ENCODE measurements at regions not wholly inside any gene's neighbourhood (a gene's known extent, or its start where the extent isn't known, plus 50 kb on each side); places are given as distances from the start of the nearest gene placed in this dataset.

GRCh38 chr9:118326326-118326725 lies 622.1 kb downstream of the TLR4 start:
- Histone ChIP-seq H3K36me3 (ENCODE audit: control insufficient read depth, insufficient read depth, low read length) (no peaks in the 10 kb centered on the region), H3K9me3 (ENCODE audit: control insufficient read depth, low read length) (no peaks in the 10 kb centered on the region), H3K27me3 (ENCODE audit: control insufficient read depth, insufficient read depth, low read length) (no peaks in the 10 kb centered on the region), H3K4me3 (ENCODE audit: low read length) (no peak overlapping the region), H3K4me1 (ENCODE audit: control insufficient read depth, insufficient read depth, low read length) (no peaks in the 10 kb centered on the region), H3K9ac (ENCODE audit: low read length) (no peak overlapping the region)

- no peaks in the 10 kb centered on the region for H3K36me3 ChIP-seq (ENCODE audit: control insufficient read depth, insufficient read depth, low read length)
- H3K4me1 ChIP-seq (ENCODE audit: control insufficient read depth, insufficient read depth, low read length), result no peaks in the 10 kb centered on the region
- no peak overlapping the region for H3K4me3 ChIP-seq (ENCODE audit: low read length)
- no peaks in the 10 kb centered on the region for H3K27me3 ChIP-seq (ENCODE audit: control insufficient read depth, insufficient read depth, low read length)
- no peak overlapping the region for H3K9ac ChIP-seq (ENCODE audit: low read length)
- H3K9me3 ChIP-seq (ENCODE audit: control insufficient read depth, low read length), result no peaks in the 10 kb centered on the region
Observed at GRCh38 chr9:118330191-118330986, 626.2 kb downstream of the TLR4 start.

DNA sequence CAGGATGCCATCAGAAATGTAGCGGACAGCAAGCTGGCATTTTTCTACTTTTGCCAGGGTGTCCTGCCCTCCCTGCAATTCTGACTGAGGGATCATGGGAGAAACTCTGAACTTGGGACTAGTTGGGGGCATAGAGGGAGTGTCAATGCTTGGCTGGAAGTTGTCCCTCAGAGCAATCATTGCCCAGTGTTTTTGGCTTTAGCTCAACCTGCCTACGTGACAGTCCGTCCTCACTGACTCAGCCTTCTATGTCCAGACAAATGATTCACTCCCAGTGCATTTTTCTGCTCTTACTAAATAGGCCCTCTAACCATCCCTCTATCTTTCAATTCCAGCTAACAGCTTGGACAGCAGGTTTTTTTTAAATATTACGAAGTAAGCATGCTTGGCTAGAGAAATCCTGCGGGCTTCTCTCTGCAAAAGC lies 627.4 kb downstream of the TLR4 start:
- no peaks in the 10 kb centered on the region for H3K9me3 ChIP-seq (ENCODE audit: control insufficient read depth, low read length)
- no peak overlapping the region for H3K4me3 ChIP-seq (ENCODE audit: low read length)
- H3K4me1 ChIP-seq (ENCODE audit: control insufficient read depth, insufficient read depth, low read length), result no peaks in the 10 kb centered on the region
- H3K27me3 ChIP-seq (ENCODE audit: control insufficient read depth, insufficient read depth, low read length), result no peaks in the 10 kb centered on the region
- H3K9ac ChIP-seq (ENCODE audit: low read length), result no peak overlapping the region
- H3K36me3 ChIP-seq (ENCODE audit: control insufficient read depth, insufficient read depth, low read length), result no peaks in the 10 kb centered on the region

DNA sequence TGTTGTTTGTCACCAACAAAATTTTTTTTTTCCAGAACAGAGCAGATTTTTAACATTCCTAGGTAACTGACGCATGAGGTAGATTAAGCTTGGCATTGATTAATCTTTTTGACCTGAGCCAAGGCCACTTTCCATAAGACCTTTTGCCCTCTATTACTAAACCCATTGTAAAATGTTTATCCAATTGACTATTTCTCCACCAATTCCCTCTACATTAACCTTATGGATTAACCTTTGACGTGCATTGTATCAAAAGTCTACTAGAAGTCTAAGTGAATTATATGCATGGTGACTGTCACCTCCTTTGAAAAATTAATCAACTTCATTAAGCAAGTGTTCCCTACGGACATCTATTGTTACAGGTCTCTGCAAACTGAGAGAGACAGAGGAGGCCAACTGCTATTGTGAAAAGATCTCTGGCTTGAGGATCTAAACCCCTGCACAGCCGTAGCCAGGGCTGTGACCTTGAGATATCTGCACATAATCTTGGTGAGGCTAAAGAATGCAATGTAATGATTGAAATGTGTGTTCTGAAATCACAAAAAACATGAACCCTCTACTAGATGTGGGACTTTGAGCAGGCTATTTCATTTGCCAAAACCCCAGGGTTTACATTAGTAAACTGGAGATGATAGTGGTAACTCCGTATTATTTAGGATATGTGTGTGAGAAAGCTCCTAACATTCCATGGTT lies 632.2 kb downstream of the TLR4 start:
- no peak overlapping the region for H3K9ac ChIP-seq (ENCODE audit: low read length)
- no peaks in the 10 kb centered on the region for H3K27me3 ChIP-seq (ENCODE audit: control insufficient read depth, insufficient read depth, low read length)
- no peaks in the 10 kb centered on the region for H3K4me1 ChIP-seq (ENCODE audit: control insufficient read depth, insufficient read depth, low read length)
- H3K4me3 ChIP-seq (ENCODE audit: low read length), result no peak overlapping the region
- no peaks in the 10 kb centered on the region for H3K36me3 ChIP-seq (ENCODE audit: control insufficient read depth, insufficient read depth, low read length)
- no peaks in the 10 kb centered on the region for H3K9me3 ChIP-seq (ENCODE audit: control insufficient read depth, low read length)

DNA sequence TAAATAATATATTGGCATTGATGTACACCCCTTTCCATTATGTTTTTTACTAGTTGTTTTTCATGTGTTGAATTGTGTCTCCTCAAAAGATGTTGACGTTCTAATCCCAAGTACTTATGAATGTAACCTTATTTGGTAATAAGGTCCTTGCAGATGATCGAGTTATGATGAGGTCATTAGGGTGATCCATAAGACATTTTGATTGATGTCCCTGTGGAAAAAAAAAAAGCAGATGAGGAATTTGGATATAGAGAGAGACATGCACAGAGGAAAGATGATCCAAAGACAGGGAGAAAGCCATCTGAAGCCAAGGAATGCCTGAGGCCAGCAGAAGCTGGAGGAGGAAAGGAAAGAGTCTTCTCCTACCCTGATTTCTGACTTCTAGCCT lies 632.7 kb downstream of the TLR4 start:
- Histone ChIP-seq H3K9me3 (ENCODE audit: control insufficient read depth, low read length) (no peaks in the 10 kb centered on the region), H3K36me3 (ENCODE audit: control insufficient read depth, insufficient read depth, low read length) (no peaks in the 10 kb centered on the region), H3K4me1 (ENCODE audit: control insufficient read depth, insufficient read depth, low read length) (no peaks in the 10 kb centered on the region), H3K27me3 (ENCODE audit: control insufficient read depth, insufficient read depth, low read length) (no peaks in the 10 kb centered on the region), H3K4me3 (ENCODE audit: low read length) (no peak overlapping the region), H3K9ac (ENCODE audit: low read length) (no peak overlapping the region)

GRCh38 chr9:118360036-118360435 lies 655.8 kb downstream of the TLR4 start:
- H3K27me3 ChIP-seq (ENCODE audit: control insufficient read depth, insufficient read depth, low read length), result no peaks in the 10 kb centered on the region
- H3K4me1 ChIP-seq (ENCODE audit: control insufficient read depth, insufficient read depth, low read length), result no peaks in the 10 kb centered on the region
- no peak overlapping the region for H3K9ac ChIP-seq (ENCODE audit: low read length)
- H3K9me3 ChIP-seq (ENCODE audit: control insufficient read depth, low read length), result no peaks in the 10 kb centered on the region
- H3K36me3 ChIP-seq (ENCODE audit: control insufficient read depth, insufficient read depth, low read length), result no peaks in the 10 kb centered on the region
- no peak overlapping the region for H3K4me3 ChIP-seq (ENCODE audit: low read length)

- Histone ChIP-seq H3K27me3 (ENCODE audit: control insufficient read depth, insufficient read depth, low read length) (no peaks in the 10 kb centered on the region), H3K4me3 (ENCODE audit: low read length) (no peak overlapping the region), H3K36me3 (ENCODE audit: control insufficient read depth, insufficient read depth, low read length) (no peaks in the 10 kb centered on the region), H3K4me1 (ENCODE audit: control insufficient read depth, insufficient read depth, low read length) (no peaks in the 10 kb centered on the region), H3K9me3 (ENCODE audit: control insufficient read depth, low read length) (no peaks in the 10 kb centered on the region), H3K9ac (ENCODE audit: low read length) (no peak overlapping the region)
Observed at GRCh38 chr9:118362123-118362522, 657.9 kb downstream of the TLR4 start.

- H3K4me1 ChIP-seq (ENCODE audit: control insufficient read depth, insufficient read depth, low read length), result no peaks in the 10 kb centered on the region
Observed at GRCh38 chr9:118362596-118362995, 658.4 kb downstream of the TLR4 start.

GRCh38 chr9:118364266-118365106 lies 660.3 kb downstream of the TLR4 start:
- Histone ChIP-seq H3K36me3 (ENCODE audit: control insufficient read depth, insufficient read depth, low read length) (no peaks in the 10 kb centered on the region), H3K9ac (ENCODE audit: low read length) (no peak overlapping the region), H3K9me3 (ENCODE audit: control insufficient read depth, low read length) (no peaks in the 10 kb centered on the region), H3K4me3 (ENCODE audit: low read length) (no peak overlapping the region), H3K4me1 (ENCODE audit: control insufficient read depth, insufficient read depth, low read length) (no peaks in the 10 kb centered on the region), H3K27me3 (ENCODE audit: control insufficient read depth, insufficient read depth, low read length) (no peaks in the 10 kb centered on the region)

More at GRCh38 chr9:118362596-118362995, 658.4 kb downstream of the TLR4 start:
- Histone ChIP-seq H3K27me3 (ENCODE audit: control insufficient read depth, insufficient read depth, low read length) (no peaks in the 10 kb centered on the region), H3K9me3 (ENCODE audit: control insufficient read depth, low read length) (no peaks in the 10 kb centered on the region), H3K9ac (ENCODE audit: low read length) (no peak overlapping the region), H3K4me3 (ENCODE audit: low read length) (no peak overlapping the region), H3K36me3 (ENCODE audit: control insufficient read depth, insufficient read depth, low read length) (no peaks in the 10 kb centered on the region)

DNA sequence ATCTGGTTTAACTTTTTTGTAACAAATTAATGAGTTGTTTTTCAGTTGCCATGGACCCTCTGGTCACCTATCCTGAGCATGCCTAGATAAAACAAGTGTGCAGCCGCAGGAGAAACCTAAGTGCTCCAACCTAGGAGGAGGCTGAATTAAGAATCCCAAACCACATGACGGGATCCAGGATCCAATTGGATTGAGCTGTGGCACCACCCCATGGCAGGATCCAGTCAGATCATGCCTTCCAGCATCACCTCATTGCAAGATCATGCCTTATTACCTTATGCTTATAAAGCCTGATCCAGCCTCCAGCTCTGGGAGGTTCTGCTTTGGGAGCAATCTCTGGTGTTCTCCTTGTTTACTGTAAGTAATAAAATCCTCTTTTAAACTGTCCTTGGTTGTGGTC lies 662.0 kb downstream of the TLR4 start:
- Histone ChIP-seq H3K4me3 (ENCODE audit: low read length) (no peak overlapping the region), H3K9me3 (ENCODE audit: control insufficient read depth, low read length) (no peaks in the 10 kb centered on the region), H3K36me3 (ENCODE audit: control insufficient read depth, insufficient read depth, low read length) (no peaks in the 10 kb centered on the region)

GRCh38 chr9:118367383-118367782 lies 663.2 kb downstream of the TLR4 start:
- H3K36me3 ChIP-seq (ENCODE audit: control insufficient read depth, insufficient read depth, low read length), result no peaks in the 10 kb centered on the region
- H3K4me3 ChIP-seq (ENCODE audit: low read length), result no peak overlapping the region
- no peaks in the 10 kb centered on the region for H3K27me3 ChIP-seq (ENCODE audit: control insufficient read depth, insufficient read depth, low read length)
- H3K4me1 ChIP-seq (ENCODE audit: control insufficient read depth, insufficient read depth, low read length), result no peaks in the 10 kb centered on the region
- H3K9ac ChIP-seq (ENCODE audit: low read length), result no peak overlapping the region
- H3K9me3 ChIP-seq (ENCODE audit: control insufficient read depth, low read length), result no peaks in the 10 kb centered on the region

More for the DNA sequence above, 662.0 kb downstream of the TLR4 start:
- Histone ChIP-seq H3K4me1 (ENCODE audit: control insufficient read depth, insufficient read depth, low read length) (no peaks in the 10 kb centered on the region), H3K27me3 (ENCODE audit: control insufficient read depth, insufficient read depth, low read length) (no peaks in the 10 kb centered on the region), H3K9ac (ENCODE audit: low read length) (no peak overlapping the region)

All from mucosa of stomach (tissue), 1 donor.